ENCODE measurements at regions not wholly inside any gene's neighbourhood (a gene's known extent, or its start where the extent isn't known, plus 50 kb on each side); places are given as distances from the start of the nearest gene placed in this dataset.

- ChIA-PET CTCF (interaction anchor here (0.7 to 1.2 kb wide), 3 partner anchors 11 to 90 kb away, joined by 3 to 4 read pairs (median 3); no protein-coding TSS in a partner anchor), POLR2A (ENCODE audit: low non-redundant PET) (no interaction called here)
- DNase-seq (ENCODE audit: low spot score) = no peak
- TF ChIP-seq CTCF (conservative IDR thresholded peaks at IDR 0.05; ENCODE audit: low read depth) = no peak
- no peak overlapping the region for H3K27ac ChIP-seq
These were observed 104.4 kb downstream of the DAD1 start for GRCh38 chr14:22484632-22485031.

- POLR2A ChIA-PET (ENCODE audit: low non-redundant PET) = no interaction called here
These were observed 105.0 kb downstream of the DAD1 start for GRCh38 chr14:22483863-22484593.

GRCh38 chr14:22482782-22483553 is 106.1 kb downstream of the DAD1 start:
- ChIA-PET CTCF (no interaction called here), POLR2A (ENCODE audit: low non-redundant PET) (no interaction called here)
- H3K27ac ChIP-seq = no peak overlapping the region
- TF ChIP-seq CTCF (conservative IDR thresholded peaks at IDR 0.05; ENCODE audit: low read depth) = no peak
- DNase-seq (ENCODE audit: low spot score) = no peak

More at GRCh38 chr14:22483863-22484593, 105.0 kb downstream of the DAD1 start:
- TF ChIP-seq CTCF (conservative IDR thresholded peaks at IDR 0.05; ENCODE audit: low read depth) = no peak
- CTCF ChIA-PET = interaction anchor here (1.2 kb wide), 1 partner anchor 73 kb away, joined by 3 read pairs; no protein-coding TSS in a partner anchor
- H3K27ac ChIP-seq = no peak overlapping the region
- no peak for DNase-seq (ENCODE audit: low spot score)

- no peak overlapping the region for H3K27ac ChIP-seq
- ChIA-PET POLR2A (ENCODE audit: low non-redundant PET) (no interaction called here), CTCF (no interaction called here)
- no peak for DNase-seq (ENCODE audit: low spot score)
- TF ChIP-seq CTCF (conservative IDR thresholded peaks at IDR 0.05; ENCODE audit: low read depth) = no peak
These were observed 106.8 kb downstream of the DAD1 start for GRCh38 chr14:22482085-22482694.

- no peak overlapping the region for H3K27ac ChIP-seq
- POLR2A ChIA-PET (ENCODE audit: low non-redundant PET) = no interaction called here
- CTCF ChIA-PET = no interaction called here
- TF ChIP-seq CTCF (conservative IDR thresholded peaks at IDR 0.05; ENCODE audit: low read depth) = no peak
- no peak for DNase-seq (ENCODE audit: low spot score)
These were observed 107.5 kb downstream of the DAD1 start for GRCh38 chr14:22481546-22481945.

GRCh38 chr14:22479776-22480464 is 109.1 kb downstream of the DAD1 start:
- DNase-seq (ENCODE audit: low spot score) = no peak
- no peak for TF ChIP-seq CTCF (conservative IDR thresholded peaks at IDR 0.05; ENCODE audit: low read depth)
- POLR2A ChIA-PET (ENCODE audit: low non-redundant PET) = no interaction called here
- CTCF ChIA-PET = no interaction called here
- no peak overlapping the region for H3K27ac ChIP-seq
